GM12892 (cell line): ENCODE measurements at regions not wholly inside any gene's neighbourhood (a gene's known extent, or its start where the extent isn't known, plus 50 kb on each side); places are given as distances from the start of the nearest gene placed in this dataset.

ENCODE experiments used
- POLR2A ChIP-seq: IDR thresholded peaks from 2 replicates; pipeline ENCODE4 v1.6.1; 2011; ENCODE audit warnings: low read depth, low read length, control low read depth
- POLR2AphosphoS5 ChIP-seq: IDR thresholded peaks from 2 replicates; pipeline ENCODE4 v1.6.1; 2011; ENCODE audit warnings: low read depth, low read length, control low read depth

DNA sequence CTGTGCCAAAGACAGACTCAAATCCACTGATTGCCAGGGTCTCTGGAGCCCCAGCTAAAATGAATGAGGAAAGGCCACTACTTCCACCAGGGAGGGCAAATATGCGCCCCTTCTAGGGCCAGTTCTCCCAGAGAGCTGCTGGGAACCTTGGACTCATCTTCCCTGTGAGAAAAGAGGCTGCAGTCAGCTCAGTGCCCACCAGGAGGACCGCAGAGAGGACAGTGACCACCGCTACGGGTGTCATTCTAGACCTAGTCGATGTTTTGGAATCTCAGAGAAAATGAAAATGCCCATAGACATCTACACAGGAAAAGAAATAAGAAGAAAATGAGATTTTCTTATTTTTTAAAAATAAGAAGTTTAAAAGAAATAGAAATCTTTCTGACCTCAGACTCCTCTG is 235.1 kb downstream of the UQCRFS1 start:
- TF ChIP-seq POLR2A (no peak), POLR2AphosphoS5 (no peak)
